ENCODE measurements at regions not wholly inside any gene's neighbourhood (a gene's known extent, or its start where the extent isn't known, plus 50 kb on each side); places are given as distances from the start of the nearest gene placed in this dataset.

DNA sequence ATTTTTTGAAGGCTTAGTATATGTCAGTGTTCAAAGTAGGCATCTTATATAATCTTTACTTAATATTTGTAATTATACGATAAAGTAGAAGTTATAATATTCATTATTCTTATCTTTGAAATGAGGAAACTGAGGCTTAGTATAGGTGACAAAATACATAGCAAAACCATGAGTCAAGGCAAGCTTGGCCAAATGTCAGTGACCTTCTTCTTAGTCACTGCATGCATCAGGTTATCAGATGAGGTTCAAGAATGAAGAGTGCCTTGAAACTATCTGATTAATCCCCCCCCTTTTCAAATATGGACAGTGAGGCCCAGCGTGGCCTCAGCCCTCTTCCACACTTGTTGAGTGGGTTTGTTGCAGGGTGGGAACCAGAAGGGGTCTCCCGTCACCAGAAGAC is 59.3 kb downstream of the PMAIP1 start:
- no peaks in the 10 kb centered on the region for H3K9me3 ChIP-seq
- intact Hi-C loops (cut with DNase I; ENCODE audit: low total_unique reads), result no loop called here
- no peak for DNase-seq
- TF ChIP-seq, protein P1, sequence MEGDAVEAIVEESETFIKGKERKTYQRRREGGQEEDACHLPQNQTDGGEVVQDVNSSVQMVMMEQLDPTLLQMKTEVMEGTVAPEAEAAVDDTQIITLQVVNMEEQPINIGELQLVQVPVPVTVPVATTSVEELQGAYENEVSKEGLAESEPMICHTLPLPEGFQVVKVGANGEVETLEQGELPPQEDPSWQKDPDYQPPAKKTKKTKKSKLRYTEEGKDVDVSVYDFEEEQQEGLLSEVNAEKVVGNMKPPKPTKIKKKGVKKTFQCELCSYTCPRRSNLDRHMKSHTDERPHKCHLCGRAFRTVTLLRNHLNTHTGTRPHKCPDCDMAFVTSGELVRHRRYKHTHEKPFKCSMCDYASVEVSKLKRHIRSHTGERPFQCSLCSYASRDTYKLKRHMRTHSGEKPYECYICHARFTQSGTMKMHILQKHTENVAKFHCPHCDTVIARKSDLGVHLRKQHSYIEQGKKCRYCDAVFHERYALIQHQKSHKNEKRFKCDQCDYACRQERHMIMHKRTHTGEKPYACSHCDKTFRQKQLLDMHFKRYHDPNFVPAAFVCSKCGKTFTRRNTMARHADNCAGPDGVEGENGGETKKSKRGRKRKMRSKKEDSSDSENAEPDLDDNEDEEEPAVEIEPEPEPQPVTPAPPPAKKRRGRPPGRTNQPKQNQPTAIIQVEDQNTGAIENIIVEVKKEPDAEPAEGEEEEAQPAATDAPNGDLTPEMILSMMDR (IDR thresholded peaks at IDR 0.05), result no peak
- no peaks in the 10 kb centered on the region for H3K27me3 ChIP-seq
- H3K4me1 ChIP-seq, result no peaks in the 10 kb centered on the region
- no peak overlapping the region for H3K27ac ChIP-seq
- no peak overlapping the region for H3K4me3 ChIP-seq
- H3K36me3 ChIP-seq, result no peaks in the 10 kb centered on the region

DNA sequence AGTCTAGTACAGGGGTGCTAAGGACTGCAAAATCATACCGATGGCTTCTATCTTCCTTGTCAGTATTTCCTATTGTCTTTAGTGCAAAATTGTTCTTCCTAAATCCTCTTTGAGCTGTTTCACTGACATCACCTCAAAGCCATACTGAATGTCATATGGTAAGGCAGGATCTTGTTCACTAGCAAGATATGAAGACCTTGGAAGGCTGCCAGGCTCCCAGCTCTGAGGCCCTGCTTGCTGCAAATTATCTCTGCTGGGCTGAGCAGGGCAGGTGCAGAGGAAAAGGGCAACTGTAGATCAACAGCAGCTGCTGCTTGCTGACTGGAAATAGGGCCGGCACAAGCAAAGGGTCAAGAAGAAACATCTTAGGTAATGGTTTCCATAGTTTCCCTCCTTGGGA is 58.2 kb downstream of the PMAIP1 start:
- intact Hi-C loops (cut with DNase I; ENCODE audit: low total_unique reads), result no loop called here
- DNase-seq, result no peak
- H3K4me3 ChIP-seq, result no peak overlapping the region
- H3K27ac ChIP-seq, result no peak overlapping the region
- no peaks in the 10 kb centered on the region for H3K36me3 ChIP-seq
- H3K4me1 ChIP-seq, result no peaks in the 10 kb centered on the region
- H3K9me3 ChIP-seq, result no peaks in the 10 kb centered on the region
- H3K27me3 ChIP-seq, result no peaks in the 10 kb centered on the region
- TF ChIP-seq, protein P1 (IDR thresholded peaks at IDR 0.05), result no peak

DNA sequence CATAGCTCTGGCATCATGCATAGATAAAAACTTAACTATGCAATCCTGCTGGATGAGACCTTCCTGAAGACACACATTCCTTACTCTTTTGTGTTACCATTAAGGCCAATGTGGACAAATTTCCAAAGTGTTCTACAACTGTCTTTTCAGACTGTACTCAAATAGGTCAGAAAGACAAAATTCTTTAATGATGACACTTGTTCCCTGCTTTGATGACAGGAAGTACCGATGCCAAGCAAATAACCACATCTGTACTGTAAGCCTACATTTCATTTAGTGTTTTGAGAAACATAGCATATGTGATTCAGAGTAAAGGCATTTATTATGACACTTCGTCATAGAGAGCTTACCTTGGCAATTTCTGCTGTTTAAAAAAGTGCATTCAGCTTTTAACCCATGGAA is 55.0 kb downstream of the PMAIP1 start:
- Histone ChIP-seq H3K4me1 (no peaks in the 10 kb centered on the region), H3K27ac (no peak overlapping the region), H3K36me3 (no peaks in the 10 kb centered on the region), H3K4me3 (no peak overlapping the region), H3K27me3 (peaks cover 0 to 3% of the 10 kb centered on the region in 2 donors), H3K9me3 (no peaks in the 10 kb centered on the region)
- DNase-seq, result no peak
- intact Hi-C loops (cut with DNase I; ENCODE audit: low total_unique reads), result no loop called here
- TF ChIP-seq, protein P1 (IDR thresholded peaks at IDR 0.05), result no peak

DNA sequence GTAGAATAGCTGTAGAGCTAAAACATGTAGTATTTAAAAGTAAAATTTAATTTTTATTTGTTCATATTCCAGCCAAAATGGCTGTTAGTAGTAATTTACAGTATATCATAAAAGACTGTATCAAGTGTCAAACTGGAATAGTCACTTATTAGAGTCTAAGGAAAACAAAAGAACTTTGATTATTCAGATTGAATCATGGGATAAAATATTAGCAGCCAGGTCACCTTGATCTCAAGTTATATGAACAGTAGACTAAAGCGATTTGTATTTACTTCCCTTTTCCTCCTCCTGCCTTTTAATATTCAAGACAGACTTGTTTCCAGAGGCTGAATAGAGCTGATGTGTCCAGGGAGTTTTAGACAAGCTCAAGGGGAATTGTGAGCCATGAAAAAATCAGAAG is 54.4 kb downstream of the PMAIP1 start:
- H3K4me1 ChIP-seq, result no peaks in the 10 kb centered on the region
- no peak overlapping the region for H3K27ac ChIP-seq
- TF ChIP-seq, protein P1 (IDR thresholded peaks at IDR 0.05), result no peak
- H3K27me3 ChIP-seq, result peaks cover 0 to 3% of the 10 kb centered on the region in 2 donors
- intact Hi-C loops (cut with DNase I; ENCODE audit: low total_unique reads), result no loop called here
- no peak overlapping the region for H3K4me3 ChIP-seq
- H3K36me3 ChIP-seq, result no peaks in the 10 kb centered on the region
- no peaks in the 10 kb centered on the region for H3K9me3 ChIP-seq
- DNase-seq, result no peak

Data from tibial artery (tissue), 4 donors.